ENCODE measurements at regions not wholly inside any gene's neighbourhood (a gene's known extent, or its start where the extent isn't known, plus 50 kb on each side); places are given as distances from the start of the nearest gene placed in this dataset.

DNA sequence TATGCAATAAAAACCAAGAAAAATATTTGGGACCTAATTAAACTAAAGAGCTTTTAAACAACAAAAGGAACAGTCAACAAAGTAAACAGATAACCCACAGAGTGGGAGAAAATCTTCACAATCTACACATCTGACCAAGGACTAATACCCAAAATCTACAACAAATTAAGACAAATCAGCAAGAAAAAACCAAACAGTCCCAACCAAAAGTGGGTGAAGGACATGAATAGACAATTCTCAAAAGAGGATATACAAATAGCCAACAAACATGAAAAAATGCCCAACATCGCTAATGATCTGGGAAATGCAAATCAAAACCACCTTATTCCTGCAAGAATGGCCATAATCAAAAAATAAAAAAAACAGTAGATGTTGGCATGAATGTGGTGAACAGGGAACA is 250.1 kb downstream of the C1D start:
- TF ChIP-seq GLIS3 (CRISPR knock-in tag; IDR thresholded peaks at IDR 0.05) (no peak), ZFP3 (CRISPR knock-in tag; IDR thresholded peaks at IDR 0.05) (no peak), RARB (CRISPR knock-in tag; IDR thresholded peaks at IDR 0.05) (no peak), CSDC2 (CRISPR knock-in tag; IDR thresholded peaks at IDR 0.05) (no peak)
- TF ChIP-seq, protein P1, sequence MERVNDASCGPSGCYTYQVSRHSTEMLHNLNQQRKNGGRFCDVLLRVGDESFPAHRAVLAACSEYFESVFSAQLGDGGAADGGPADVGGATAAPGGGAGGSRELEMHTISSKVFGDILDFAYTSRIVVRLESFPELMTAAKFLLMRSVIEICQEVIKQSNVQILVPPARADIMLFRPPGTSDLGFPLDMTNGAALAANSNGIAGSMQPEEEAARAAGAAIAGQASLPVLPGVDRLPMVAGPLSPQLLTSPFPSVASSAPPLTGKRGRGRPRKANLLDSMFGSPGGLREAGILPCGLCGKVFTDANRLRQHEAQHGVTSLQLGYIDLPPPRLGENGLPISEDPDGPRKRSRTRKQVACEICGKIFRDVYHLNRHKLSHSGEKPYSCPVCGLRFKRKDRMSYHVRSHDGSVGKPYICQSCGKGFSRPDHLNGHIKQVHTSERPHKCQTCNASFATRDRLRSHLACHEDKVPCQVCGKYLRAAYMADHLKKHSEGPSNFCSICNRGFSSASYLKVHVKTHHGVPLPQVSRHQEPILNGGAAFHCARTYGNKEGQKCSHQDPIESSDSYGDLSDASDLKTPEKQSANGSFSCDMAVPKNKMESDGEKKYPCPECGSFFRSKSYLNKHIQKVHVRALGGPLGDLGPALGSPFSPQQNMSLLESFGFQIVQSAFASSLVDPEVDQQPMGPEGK (CRISPR knock-in tag; IDR thresholded peaks at IDR 0.05; ENCODE audit: borderline replicate concordance), result no peak
